ENCODE measurements at regions not wholly inside any gene's neighbourhood (a gene's known extent, or its start where the extent isn't known, plus 50 kb on each side); places are given as distances from the start of the nearest gene placed in this dataset.

GRCh38 chrX:122626871-122627270 lies 557.2 kb upstream of the GRIA3 start:
- Histone ChIP-seq H2AFZ (ENCODE audit: insufficient read depth, low read depth, low read length, poor library complexity, severe bottlenecking) (no peak overlapping the region), H3K9me3 (ENCODE audit: control extremely low read depth in 1 of 3, control insufficient read depth in 2 of 3, insufficient read depth in 1 of 3, low read length in 2 of 3) (no peaks in the 10 kb centered on the region), H3K27ac (ENCODE audit: low read length in 2 of 2) (no peak overlapping the region), H3K4me1 (ENCODE audit: control insufficient read depth in 2 of 2, insufficient read depth in 2 of 2, low read length in 2 of 2) (no peaks in the 10 kb centered on the region), H3K79me2 (ENCODE audit: control insufficient read depth, insufficient read depth, low read length) (no peaks in the 10 kb centered on the region), H3K36me3 (replicated peaks in 1 of 2; ENCODE audit: control extremely low read depth in 1 of 2, control insufficient read depth in 1 of 2, extremely low read depth in 1 of 2, insufficient read depth in 2 of 2, low read length in 1 of 2) (no peaks in the 10 kb centered on the region), H3K27me3 (replicated peaks in 1 of 4; ENCODE audit: control extremely low read depth in 1 of 4, control insufficient read depth in 3 of 4, insufficient read depth in 4 of 4, low read length in 3 of 4) (no peaks in the 10 kb centered on the region), H4K20me1 (ENCODE audit: control insufficient read depth, insufficient read depth, low read length, poor library complexity, severe bottlenecking) (no peaks in the 10 kb centered on the region), H3K9ac (ENCODE audit: low read length) (no peak overlapping the region), H3K4me2 (replicated peaks; ENCODE audit: low read depth, low read length, poor library complexity, severe bottlenecking) (no peak overlapping the region), H3K4me3 (ENCODE audit: control extremely low read depth in 1 of 5, extremely low read depth in 1 of 5, insufficient read depth in 1 of 5, low read depth in 2 of 5, low read length in 4 of 5) (no peak overlapping the region)
- no peak for TF ChIP-seq EZH2 (IDR thresholded peaks at IDR 0.05; ENCODE audit: borderline replicate concordance, insufficient read depth, low read depth, low read length, poor library complexity, severe bottlenecking)
- no peak for TF ChIP-seq CTCF (IDR thresholded peaks at IDR 0.05)
- intact Hi-C loops (cut with micrococcal nuclease), result no loop called here
- Mint-ChIP-seq H3K4me1 (no peaks in the 10 kb centered on the region), H3K4me3 (no peak overlapping the region), H3K9me3 (ENCODE audit: insufficient read depth) (peaks cover 4% of the 10 kb centered on the region), H3K27ac (no peak overlapping the region), H3K27me3 (no peaks in the 10 kb centered on the region)
- ATAC-seq (ENCODE audit: low read depth), result no peak
- no peak for DNase-seq
- WGBS (ENCODE audit: insufficient coverage), result no CpG with 5 or more reads among the region's 1 CpG
- POLR2A ChIA-PET, result no interaction called here
- CTCF ChIA-PET, result no interaction called here

- no peaks in the 10 kb centered on the region for H3K4me1 ChIP-seq (ENCODE audit: control insufficient read depth in 2 of 2, insufficient read depth in 2 of 2, low read length in 2 of 2)
- intact Hi-C loops (cut with micrococcal nuclease), result no loop called here
- WGBS (ENCODE audit: insufficient coverage), result no CpG with 5 or more reads among the region's 2 CpGs
- H3K27me3 Mint-ChIP-seq, result no peaks in the 10 kb centered on the region
- H3K79me2 ChIP-seq (ENCODE audit: control insufficient read depth, insufficient read depth, low read length), result no peaks in the 10 kb centered on the region
- TF ChIP-seq EZH2 (IDR thresholded peaks at IDR 0.05; ENCODE audit: borderline replicate concordance, insufficient read depth, low read depth, low read length, poor library complexity, severe bottlenecking) (no peak), CTCF (IDR thresholded peaks at IDR 0.05) (no peak)
- H3K36me3 ChIP-seq (replicated peaks in 1 of 2; ENCODE audit: control extremely low read depth in 1 of 2, control insufficient read depth in 1 of 2, extremely low read depth in 1 of 2, insufficient read depth in 2 of 2, low read length in 1 of 2), result no peaks in the 10 kb centered on the region
- no peaks in the 10 kb centered on the region for H3K4me1 Mint-ChIP-seq
- H4K20me1 ChIP-seq (ENCODE audit: control insufficient read depth, insufficient read depth, low read length, poor library complexity, severe bottlenecking), result no peaks in the 10 kb centered on the region
- H3K9me3 Mint-ChIP-seq (ENCODE audit: insufficient read depth), result no peaks in the 10 kb centered on the region
- no peaks in the 10 kb centered on the region for H3K27me3 ChIP-seq (replicated peaks in 1 of 4; ENCODE audit: control extremely low read depth in 1 of 4, control insufficient read depth in 3 of 4, insufficient read depth in 4 of 4, low read length in 3 of 4)
- DNase-seq (no peak), ATAC-seq (ENCODE audit: low read depth) (no peak)
- H3K27ac ChIP-seq (ENCODE audit: low read length in 2 of 2), result no peak overlapping the region
- H2AFZ ChIP-seq (ENCODE audit: insufficient read depth, low read depth, low read length, poor library complexity, severe bottlenecking), result no peak overlapping the region
- no peak overlapping the region for H3K27ac Mint-ChIP-seq
- H3K4me3 Mint-ChIP-seq, result no peak overlapping the region
- CTCF ChIA-PET, result no interaction called here
- no peak overlapping the region for H3K4me2 ChIP-seq (replicated peaks; ENCODE audit: low read depth, low read length, poor library complexity, severe bottlenecking)
- no peak overlapping the region for H3K9ac ChIP-seq (ENCODE audit: low read length)
- H3K9me3 ChIP-seq (ENCODE audit: control extremely low read depth in 1 of 3, control insufficient read depth in 2 of 3, insufficient read depth in 1 of 3, low read length in 2 of 3), result peaks cover 0 to 3% (median 0%) of the 10 kb centered on the region in 3 donors
- POLR2A ChIA-PET, result no interaction called here
- H3K4me3 ChIP-seq (ENCODE audit: control extremely low read depth in 1 of 5, extremely low read depth in 1 of 5, insufficient read depth in 1 of 5, low read depth in 2 of 5, low read length in 4 of 5), result no peak overlapping the region
Measured at GRCh38 chrX:122641136-122641535, 542.9 kb upstream of the GRIA3 start.

Measured in B cell (primary cell).